Rectal smooth muscle tissue (tissue), 1 donor: ENCODE measurements at regions not wholly inside any gene's neighbourhood (a gene's known extent, or its start where the extent isn't known, plus 50 kb on each side); places are given as distances from the start of the nearest gene placed in this dataset.

Source experiments
- H3K27ac ChIP-seq: one replicate; pipeline ENCODE4 v1.7.0; 2013; ENCODE audit warnings: low read depth, low read length, inconsistent platforms
- H3K27me3 ChIP-seq: one replicate; pipeline ENCODE4 v1.7.0; 2013; ENCODE audit warnings: low read length; ENCODE audit not compliant: control insufficient read depth, insufficient read depth
- H3K36me3 ChIP-seq: one replicate; pipeline ENCODE4 v1.7.0; 2013; ENCODE audit warnings: low read length; ENCODE audit not compliant: control insufficient read depth, insufficient read depth
- H3K4me1 ChIP-seq: one replicate; pipeline ENCODE4 v1.7.0; 2013; ENCODE audit warnings: low read length; ENCODE audit not compliant: control insufficient read depth, insufficient read depth
- H3K4me3 ChIP-seq: one replicate; pipeline ENCODE4 v1.7.0; 2013; ENCODE audit warnings: low read length
- H3K9ac ChIP-seq: one replicate; pipeline ENCODE4 v1.7.0; 2013; ENCODE audit warnings: low read length

- Histone ChIP-seq H3K9ac (no peak overlapping the region), H3K36me3 (no peaks in the 10 kb centered on the region), H3K27me3 (no peaks in the 10 kb centered on the region), H3K4me1 (no peaks in the 10 kb centered on the region), H3K27ac (no peak overlapping the region), H3K4me3 (no peak overlapping the region)
Measured at GRCh38 chr15:95400428-95400827, 930.1 kb upstream of the NR2F2 start.

- no peak overlapping the region for H3K4me3 ChIP-seq
- no peaks in the 10 kb centered on the region for H3K4me1 ChIP-seq
- H3K9ac ChIP-seq, result no peak overlapping the region
- no peaks in the 10 kb centered on the region for H3K27me3 ChIP-seq
- no peaks in the 10 kb centered on the region for H3K36me3 ChIP-seq
- no peak overlapping the region for H3K27ac ChIP-seq
Measured at GRCh38 chr15:95401587-95401986, 928.9 kb upstream of the NR2F2 start.

DNA sequence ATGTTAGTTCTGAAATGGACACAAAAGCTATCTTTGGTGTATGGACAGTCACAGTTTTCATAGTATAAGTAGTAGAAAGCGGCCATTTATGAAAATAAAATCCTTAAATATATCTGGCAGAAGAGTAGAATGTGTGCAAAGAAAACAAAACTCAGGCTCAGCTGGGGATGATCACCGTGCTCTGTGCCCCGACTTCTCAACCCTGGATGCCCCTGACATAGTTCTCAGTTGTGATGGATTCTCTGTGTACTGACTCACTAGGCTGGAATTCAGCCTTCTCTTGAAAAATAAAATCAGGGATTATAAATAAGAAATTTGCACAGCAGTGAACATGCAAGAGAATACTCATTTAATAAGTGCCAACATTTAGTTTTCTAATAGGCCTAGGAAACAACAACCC is 925.1 kb upstream of the NR2F2 start:
- Histone ChIP-seq H3K9ac (no peak overlapping the region), H3K4me1 (no peaks in the 10 kb centered on the region), H3K27me3 (no peaks in the 10 kb centered on the region), H3K36me3 (no peaks in the 10 kb centered on the region), H3K27ac (no peak overlapping the region), H3K4me3 (no peak overlapping the region)

DNA sequence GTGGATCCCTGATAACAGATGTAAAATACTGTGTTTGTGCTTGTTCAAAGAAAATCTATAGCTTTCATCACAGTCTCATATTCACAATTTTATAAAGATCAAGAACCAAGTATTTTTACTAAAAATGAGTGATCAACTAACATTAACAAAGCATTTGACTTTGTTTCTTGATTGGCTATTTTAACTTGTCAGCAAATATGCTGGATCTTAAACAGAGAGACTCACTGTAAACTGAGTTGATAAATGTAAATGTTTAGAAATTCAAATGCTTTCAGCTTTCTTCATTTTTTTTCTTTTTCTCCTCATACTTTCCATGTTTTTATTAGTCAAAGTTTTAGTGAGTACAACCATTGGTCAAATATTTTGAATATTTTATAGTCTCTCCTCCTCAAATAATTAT is 923.0 kb upstream of the NR2F2 start:
- Histone ChIP-seq H3K9ac (no peak overlapping the region), H3K4me3 (no peak overlapping the region), H3K4me1 (no peaks in the 10 kb centered on the region), H3K36me3 (no peaks in the 10 kb centered on the region), H3K27me3 (no peaks in the 10 kb centered on the region), H3K27ac (no peak overlapping the region)

GRCh38 chr15:95409211-95409610 is 921.3 kb upstream of the NR2F2 start:
- H3K4me3 ChIP-seq, result no peak overlapping the region
- no peak overlapping the region for H3K9ac ChIP-seq
- H3K4me1 ChIP-seq, result no peaks in the 10 kb centered on the region
- no peaks in the 10 kb centered on the region for H3K27me3 ChIP-seq
- H3K36me3 ChIP-seq, result no peaks in the 10 kb centered on the region
- no peak overlapping the region for H3K27ac ChIP-seq

GRCh38 chr15:95409626-95410310 is 920.7 kb upstream of the NR2F2 start:
- Histone ChIP-seq H3K9ac (no peak overlapping the region), H3K27me3 (no peaks in the 10 kb centered on the region), H3K27ac (no peak overlapping the region), H3K4me3 (no peak overlapping the region), H3K36me3 (no peaks in the 10 kb centered on the region), H3K4me1 (no peaks in the 10 kb centered on the region)

DNA sequence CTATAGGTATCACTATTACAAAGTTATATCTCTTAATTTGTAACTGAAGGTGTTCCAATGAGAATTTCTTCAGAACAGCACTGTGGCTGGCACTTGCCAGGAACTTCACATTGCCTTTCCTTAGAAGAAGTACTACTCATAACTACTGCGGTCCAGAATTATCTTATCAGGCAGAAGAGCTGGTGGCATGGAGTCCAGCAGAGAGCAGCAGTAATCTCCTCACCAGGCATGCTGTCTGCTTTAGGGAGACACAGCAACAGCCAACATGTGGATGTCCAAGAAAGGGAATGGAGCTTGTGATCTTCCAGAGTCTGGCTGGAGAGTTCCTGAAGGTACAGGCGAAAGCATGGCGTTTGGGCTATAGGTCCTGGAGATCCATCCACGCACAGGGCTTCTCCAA is 919.7 kb upstream of the NR2F2 start:
- Histone ChIP-seq H3K4me1 (no peaks in the 10 kb centered on the region), H3K4me3 (no peak overlapping the region), H3K9ac (no peak overlapping the region), H3K36me3 (no peaks in the 10 kb centered on the region), H3K27ac (no peak overlapping the region), H3K27me3 (no peaks in the 10 kb centered on the region)

GRCh38 chr15:95416576-95416975 is 913.9 kb upstream of the NR2F2 start:
- H3K4me3 ChIP-seq, result no peak overlapping the region
- no peaks in the 10 kb centered on the region for H3K27me3 ChIP-seq
- no peak overlapping the region for H3K27ac ChIP-seq
- no peaks in the 10 kb centered on the region for H3K36me3 ChIP-seq
- H3K4me1 ChIP-seq, result no peaks in the 10 kb centered on the region
- H3K9ac ChIP-seq, result no peak overlapping the region

DNA sequence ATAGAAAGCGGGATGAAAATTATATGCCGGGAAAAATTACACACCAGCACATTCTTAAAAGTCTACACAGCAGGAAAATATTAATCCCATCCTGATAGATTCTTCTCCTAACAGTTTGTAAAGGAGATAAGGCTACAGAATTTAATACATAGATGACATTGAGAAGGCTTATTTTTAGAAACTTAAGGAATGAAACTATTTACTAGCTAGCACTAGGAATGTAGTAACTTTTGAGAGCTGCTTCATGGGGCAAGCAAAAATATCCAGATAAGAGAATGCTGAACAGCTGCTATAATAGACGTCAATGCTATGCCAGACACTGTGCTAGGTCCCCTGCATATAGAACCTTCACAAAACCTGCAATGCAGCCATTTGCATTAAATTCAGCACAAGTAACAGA is 912.7 kb upstream of the NR2F2 start:
- no peaks in the 10 kb centered on the region for H3K36me3 ChIP-seq
- no peak overlapping the region for H3K9ac ChIP-seq
- H3K4me1 ChIP-seq, result no peaks in the 10 kb centered on the region
- no peak overlapping the region for H3K27ac ChIP-seq
- H3K4me3 ChIP-seq, result no peak overlapping the region
- H3K27me3 ChIP-seq, result no peaks in the 10 kb centered on the region

- H3K27ac ChIP-seq, result no peak overlapping the region
- H3K4me3 ChIP-seq, result no peak overlapping the region
- H3K4me1 ChIP-seq, result no peaks in the 10 kb centered on the region
- no peaks in the 10 kb centered on the region for H3K36me3 ChIP-seq
- H3K9ac ChIP-seq, result no peak overlapping the region
- H3K27me3 ChIP-seq, result no peaks in the 10 kb centered on the region
Measured at GRCh38 chr15:95422255-95422654, 908.2 kb upstream of the NR2F2 start.

DNA sequence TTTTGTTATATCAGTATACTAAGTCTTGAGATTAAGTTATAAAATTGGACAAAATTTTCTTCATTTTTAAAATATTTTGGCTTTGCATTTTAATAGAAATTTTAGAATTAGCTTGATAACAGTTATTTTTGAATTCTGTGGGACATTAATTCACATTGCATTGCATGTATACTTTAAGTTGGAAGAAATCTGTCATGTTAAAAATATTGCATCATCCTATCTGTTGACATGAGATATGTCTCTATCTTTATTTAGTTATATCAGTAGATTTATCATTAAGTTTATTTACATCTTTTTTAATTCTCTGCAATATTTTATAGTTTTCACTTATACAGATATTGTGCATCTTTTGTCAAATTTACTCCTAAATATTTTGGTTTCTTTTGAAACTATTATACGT is 904.6 kb upstream of the NR2F2 start:
- H3K4me1 ChIP-seq, result no peaks in the 10 kb centered on the region

GRCh38 chr15:95429345-95429744 is 901.2 kb upstream of the NR2F2 start:
- no peak overlapping the region for H3K9ac ChIP-seq
- no peak overlapping the region for H3K4me3 ChIP-seq
- H3K4me1 ChIP-seq, result no peaks in the 10 kb centered on the region
- H3K27me3 ChIP-seq, result no peaks in the 10 kb centered on the region
- H3K36me3 ChIP-seq, result no peaks in the 10 kb centered on the region
- H3K27ac ChIP-seq, result no peak overlapping the region

More for the DNA sequence above, 904.6 kb upstream of the NR2F2 start:
- Histone ChIP-seq H3K27me3 (no peaks in the 10 kb centered on the region), H3K9ac (no peak overlapping the region), H3K27ac (no peak overlapping the region), H3K4me3 (no peak overlapping the region), H3K36me3 (no peaks in the 10 kb centered on the region)

GRCh38 chr15:95431518-95431917 is 899.0 kb upstream of the NR2F2 start:
- no peaks in the 10 kb centered on the region for H3K27me3 ChIP-seq
- H3K9ac ChIP-seq, result no peak overlapping the region
- no peak overlapping the region for H3K27ac ChIP-seq
- H3K36me3 ChIP-seq, result no peaks in the 10 kb centered on the region
- H3K4me1 ChIP-seq, result no peaks in the 10 kb centered on the region
- H3K4me3 ChIP-seq, result no peak overlapping the region
